NCI-H748 treated with DMSO at 0.1 percent for 48 hours (cell line): ENCODE measurements at regions not wholly inside any gene's neighbourhood (a gene's known extent, or its start where the extent isn't known, plus 50 kb on each side); places are given as distances from the start of the nearest gene placed in this dataset.

Experiments
- DNase-seq: peaks from one replicate; lab custom pipeline; 2025; lab: John Stamatoyannopoulos, UW

GRCh38 chr14:104291123-104292000, 153.0 kb downstream of the KIF26A start:
- peak; percentile 91 for DNase-seq

DNA sequence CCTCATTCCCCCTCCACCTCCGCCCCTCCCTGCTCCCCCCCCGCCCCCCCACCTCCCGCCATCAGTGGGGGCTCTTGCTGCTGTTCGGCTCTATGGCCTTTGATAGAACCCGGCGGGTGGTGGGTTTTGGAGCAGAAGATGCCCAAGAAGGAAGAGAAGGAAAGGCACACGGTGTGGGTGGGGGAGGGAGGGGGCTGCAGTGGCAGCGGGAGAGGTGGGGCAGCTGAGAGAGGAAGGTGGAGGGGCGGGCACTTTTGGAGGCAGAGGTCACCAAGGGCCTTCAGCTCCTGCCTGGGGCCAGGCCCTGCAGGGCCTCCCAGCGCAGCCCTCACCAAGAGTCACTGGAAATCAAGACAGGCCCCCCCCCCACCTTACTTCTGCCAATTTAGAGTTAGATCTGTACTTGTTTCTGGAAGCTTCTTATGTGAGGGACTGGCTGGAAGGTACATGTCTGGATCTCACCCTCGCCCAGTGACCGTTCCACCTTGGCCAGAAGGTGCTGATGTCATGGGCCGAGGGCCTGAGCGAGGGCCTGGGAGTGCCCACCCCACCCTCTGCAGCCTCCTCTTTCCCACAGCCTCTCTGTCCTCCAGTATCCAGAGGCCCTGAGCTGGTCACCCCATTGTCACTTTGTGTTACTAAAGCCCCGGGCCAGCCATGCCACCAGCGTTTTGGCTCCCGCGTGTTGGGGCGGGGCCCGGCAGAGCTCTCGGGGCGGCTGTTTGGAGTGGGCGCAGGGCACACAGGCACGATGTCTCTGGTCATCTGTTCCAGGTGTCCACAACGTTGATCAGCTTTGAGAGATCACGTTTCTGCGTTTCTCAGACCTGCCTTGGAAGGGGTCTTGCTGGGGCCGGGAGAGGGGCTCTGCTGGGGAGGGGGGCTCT, 153.9 kb downstream of the KIF26A start:
- DNase-seq, result no peak

DNA sequence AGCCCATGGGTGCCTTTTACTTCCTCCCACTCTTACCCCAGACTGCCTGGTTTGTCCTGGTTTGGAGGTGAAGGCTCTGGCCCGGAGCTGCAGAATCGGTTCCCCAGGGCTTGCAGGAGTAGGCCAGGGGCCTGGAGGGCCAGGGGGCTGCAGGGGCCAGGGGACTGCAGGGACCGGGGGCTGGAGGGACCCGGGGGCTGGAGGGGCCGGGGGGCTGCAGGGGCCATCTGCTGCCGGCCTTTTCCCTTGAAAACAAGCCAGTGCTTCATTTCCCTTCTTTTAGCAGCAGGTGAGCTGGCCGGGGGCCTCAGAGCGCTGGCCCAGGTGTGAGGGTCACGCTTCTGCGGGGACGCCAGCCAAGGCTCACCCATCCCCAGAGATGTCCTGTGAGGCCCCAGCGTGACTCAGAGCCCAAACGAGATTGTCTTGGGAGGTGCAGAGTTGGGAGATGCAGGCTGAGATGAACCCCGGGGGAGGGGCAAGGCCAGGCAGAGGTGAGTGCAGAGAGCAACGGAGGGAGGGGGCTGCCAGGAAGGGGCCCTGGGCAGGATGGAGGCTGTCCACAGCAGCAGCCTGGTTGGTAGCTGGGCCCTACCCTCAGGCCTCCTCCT, 154.9 kb downstream of the KIF26A start:
- no peak for DNase-seq

GRCh38 chr14:104293851-104294627, 155.7 kb downstream of the KIF26A start:
- DNase-seq, result no peak

- no peak for DNase-seq
Observed at GRCh38 chr14:104294628-104294982, 156.2 kb downstream of the KIF26A start.

- no peak for DNase-seq
Observed at GRCh38 chr14:104294983-104295680, 156.7 kb downstream of the KIF26A start.

DNA sequence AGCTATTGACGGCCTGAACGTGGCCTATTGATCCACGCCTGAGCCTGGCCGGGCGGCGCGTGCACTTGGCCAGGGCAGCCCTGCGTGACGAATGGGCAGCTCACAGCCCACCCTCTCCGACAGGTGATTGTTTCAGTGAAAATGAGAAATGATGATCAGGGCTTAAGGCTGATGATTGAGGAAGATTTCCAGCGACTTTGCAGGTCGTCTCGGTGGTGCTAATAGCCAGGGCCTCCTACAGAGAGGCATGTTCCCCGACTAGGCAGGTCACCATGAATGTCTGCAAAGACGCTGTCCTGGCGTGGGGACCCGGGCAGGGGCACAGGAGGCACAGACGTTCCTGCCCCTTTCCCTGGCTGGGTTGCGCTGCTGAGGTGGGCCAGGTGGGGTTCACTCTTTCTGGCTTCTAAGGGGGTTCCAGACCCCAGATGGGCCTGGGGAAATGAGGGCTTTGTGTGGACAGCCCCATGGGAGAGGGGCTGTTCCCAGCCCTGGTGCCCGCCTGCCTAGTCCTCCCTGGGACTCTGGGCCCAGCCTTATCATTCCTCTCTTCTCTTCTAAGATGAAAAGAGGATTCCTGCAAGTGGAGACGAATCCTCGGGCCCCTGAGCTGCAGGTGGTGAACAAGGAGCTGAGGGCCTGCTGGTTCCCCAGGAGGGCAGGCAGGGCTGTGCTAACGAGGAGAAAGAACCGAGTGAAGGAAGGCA, 157.4 kb downstream of the KIF26A start:
- DNase-seq, result no peak

GRCh38 chr14:104296388-104297312, 158.3 kb downstream of the KIF26A start:
- DNase-seq, result no peak

GRCh38 chr14:104297313-104297704, 158.9 kb downstream of the KIF26A start:
- no peak for DNase-seq

- DNase-seq, result no peak
Observed at GRCh38 chr14:104297721-104298401, 159.5 kb downstream of the KIF26A start.

- no peak for DNase-seq
Observed at GRCh38 chr14:104298458-104298857, 160.1 kb downstream of the KIF26A start.

GRCh38 chr14:104299993-104300761, 161.8 kb downstream of the KIF26A start:
- DNase-seq, result peak; percentile 34

- no peak for DNase-seq
Observed at GRCh38 chr14:104301731-104302460, 163.5 kb downstream of the KIF26A start.

DNA sequence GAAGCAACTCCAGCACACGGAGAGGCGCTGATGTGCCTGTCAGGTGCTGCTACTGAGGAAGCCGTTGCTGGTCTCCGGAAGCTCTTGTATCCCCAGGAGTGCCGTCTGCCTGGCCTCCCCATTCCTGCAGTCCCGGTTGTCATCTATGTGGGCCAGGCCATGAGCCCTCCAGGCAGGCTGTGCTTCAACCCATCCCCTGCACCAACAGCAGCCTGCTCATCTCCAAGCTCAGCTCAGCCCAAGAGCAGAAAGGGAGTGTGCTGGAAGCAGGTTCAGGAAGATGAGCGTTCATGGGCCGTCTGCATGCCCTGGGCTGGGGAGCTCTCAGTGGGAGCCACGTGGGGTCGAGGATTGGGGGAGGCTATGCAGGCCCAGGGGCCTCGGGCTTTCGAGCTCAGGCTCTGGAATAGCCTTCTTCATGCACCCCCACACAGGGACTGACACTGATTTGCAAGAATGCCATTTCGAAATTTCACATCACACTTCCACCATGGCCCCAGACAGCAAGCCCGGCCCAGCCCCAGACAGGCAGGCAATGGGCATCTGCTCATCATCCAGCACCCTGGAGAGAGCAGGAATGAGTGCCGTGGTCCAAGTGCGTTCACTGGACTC, 164.5 kb downstream of the KIF26A start:
- no peak for DNase-seq

DNA sequence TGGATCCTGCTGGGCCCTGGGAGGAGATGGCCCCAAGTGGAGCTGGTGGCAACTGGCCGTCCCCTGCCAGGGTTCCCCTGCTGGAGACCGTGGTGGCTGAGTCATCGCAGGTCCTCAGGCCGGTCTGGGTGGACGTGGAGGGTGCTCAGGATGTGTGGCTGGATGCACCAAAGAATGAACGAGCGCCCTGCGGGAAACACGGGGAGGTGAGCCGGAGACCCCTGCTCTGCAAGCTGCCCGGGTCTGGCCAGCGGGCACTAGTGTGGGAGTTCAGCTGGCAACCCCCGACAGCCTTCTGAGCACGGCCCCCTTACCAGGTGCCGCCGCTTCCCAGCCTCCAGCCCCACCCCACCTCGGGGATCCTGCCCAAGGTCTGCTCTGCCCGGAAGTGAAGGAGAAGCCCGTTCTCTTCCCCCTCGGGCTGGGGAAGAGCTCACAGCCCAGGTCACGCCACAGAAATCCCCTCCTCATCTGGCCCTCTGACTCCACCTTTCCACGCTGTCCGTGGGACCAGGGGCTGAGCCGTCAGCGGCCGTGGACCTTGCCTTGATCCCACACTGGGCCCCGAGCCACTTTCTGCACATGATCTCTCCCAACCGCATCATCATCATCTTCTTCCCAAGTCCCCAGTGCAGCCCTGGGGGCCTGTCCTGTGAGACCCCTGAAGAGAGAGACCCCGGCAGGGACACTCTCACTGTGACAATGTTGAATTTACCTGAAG, 165.5 kb downstream of the KIF26A start:
- DNase-seq, result no peak
